Activated B cell treated with CpG ODN at 0.5 μM for 24 hours (primary cell): ENCODE measurements at regions not wholly inside any gene's neighbourhood (a gene's known extent, or its start where the extent isn't known, plus 50 kb on each side); places are given as distances from the start of the nearest gene placed in this dataset.

ENCODE experiments used
- ATAC-seq: fragments of 200-7000 bp; cut with Tn5 transposase; one replicate; pipeline ENCODE4 v1.10.0; 2021; ENCODE audit warnings: low read depth, mild to moderate bottlenecking, moderate library complexity
- CTCF ChIA-PET: fragments of 350-600 bp; sonication (Branson Sonifier 250); formaldehyde crosslinking; loops from one replicate; lab custom pipeline; 2021; ENCODE audit warnings: antibody characterized with exemption; lab: Charles Lee
- POLR2A ChIA-PET: fragments of 350-600 bp; sonication (Branson Sonifier 250); formaldehyde crosslinking; loops from one replicate; lab custom pipeline; 2021; ENCODE audit warnings: antibody characterized with exemption; lab: Charles Lee
- DNase-seq: peaks from one replicate; pipeline ENCODE4 v3.0.0; 2022
- H3K27ac Mint-ChIP-seq: one replicate; pipeline ENCODE4 v1.8.0; 2020; ENCODE audit warnings: mixed read lengths
- H3K27me3 Mint-ChIP-seq: one replicate; pipeline ENCODE4 v1.8.0; 2021; ENCODE audit warnings: mixed read lengths
- H3K36me3 Mint-ChIP-seq: one replicate; pipeline ENCODE4 v1.8.0; 2021; ENCODE audit warnings: low read depth, mixed read lengths
- H3K4me1 Mint-ChIP-seq: one replicate; pipeline ENCODE4 v1.8.0; 2021; ENCODE audit warnings: mixed read lengths
- H3K4me3 Mint-ChIP-seq: one replicate; pipeline ENCODE4 v1.8.0; 2020; ENCODE audit warnings: mild to moderate bottlenecking, mixed read lengths
- H3K9me3 Mint-ChIP-seq: one replicate; pipeline ENCODE4 v1.8.0; 2020; ENCODE audit warnings: mixed read lengths
- intact Hi-C: fragments of 100-400 bp; cut with micrococcal nuclease; formaldehyde crosslinking; loops from one replicate; pipeline ENCODE4 v1.15.1; 2024
- TF ChIP-seq, protein P1 (sequence below): fragments of 200-600 bp; IDR thresholded peaks from one replicate; pipeline ENCODE4 v1.8.0; 2022; ENCODE audit warnings: antibody characterized with exemption, mild to moderate bottlenecking

- no peaks in the 10 kb centered on the region for H3K9me3 Mint-ChIP-seq
- H3K27ac Mint-ChIP-seq, result no peak overlapping the region
- intact Hi-C loops, result no loop called here
- peaks cover 2% of the 10 kb centered on the region for H3K27me3 Mint-ChIP-seq
- no peak for ATAC-seq
- DNase-seq, result no peak
- no peaks in the 10 kb centered on the region for H3K36me3 Mint-ChIP-seq
- H3K4me1 Mint-ChIP-seq, result no peaks in the 10 kb centered on the region
- POLR2A ChIA-PET, result no interaction called here
- CTCF ChIA-PET, result no interaction called here
- TF ChIP-seq, protein P1, sequence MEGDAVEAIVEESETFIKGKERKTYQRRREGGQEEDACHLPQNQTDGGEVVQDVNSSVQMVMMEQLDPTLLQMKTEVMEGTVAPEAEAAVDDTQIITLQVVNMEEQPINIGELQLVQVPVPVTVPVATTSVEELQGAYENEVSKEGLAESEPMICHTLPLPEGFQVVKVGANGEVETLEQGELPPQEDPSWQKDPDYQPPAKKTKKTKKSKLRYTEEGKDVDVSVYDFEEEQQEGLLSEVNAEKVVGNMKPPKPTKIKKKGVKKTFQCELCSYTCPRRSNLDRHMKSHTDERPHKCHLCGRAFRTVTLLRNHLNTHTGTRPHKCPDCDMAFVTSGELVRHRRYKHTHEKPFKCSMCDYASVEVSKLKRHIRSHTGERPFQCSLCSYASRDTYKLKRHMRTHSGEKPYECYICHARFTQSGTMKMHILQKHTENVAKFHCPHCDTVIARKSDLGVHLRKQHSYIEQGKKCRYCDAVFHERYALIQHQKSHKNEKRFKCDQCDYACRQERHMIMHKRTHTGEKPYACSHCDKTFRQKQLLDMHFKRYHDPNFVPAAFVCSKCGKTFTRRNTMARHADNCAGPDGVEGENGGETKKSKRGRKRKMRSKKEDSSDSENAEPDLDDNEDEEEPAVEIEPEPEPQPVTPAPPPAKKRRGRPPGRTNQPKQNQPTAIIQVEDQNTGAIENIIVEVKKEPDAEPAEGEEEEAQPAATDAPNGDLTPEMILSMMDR, result no peak
- no peak overlapping the region for H3K4me3 Mint-ChIP-seq
Measured at GRCh38 chr1:55530749-55531478, 315.8 kb upstream of the USP24 start.

DNA sequence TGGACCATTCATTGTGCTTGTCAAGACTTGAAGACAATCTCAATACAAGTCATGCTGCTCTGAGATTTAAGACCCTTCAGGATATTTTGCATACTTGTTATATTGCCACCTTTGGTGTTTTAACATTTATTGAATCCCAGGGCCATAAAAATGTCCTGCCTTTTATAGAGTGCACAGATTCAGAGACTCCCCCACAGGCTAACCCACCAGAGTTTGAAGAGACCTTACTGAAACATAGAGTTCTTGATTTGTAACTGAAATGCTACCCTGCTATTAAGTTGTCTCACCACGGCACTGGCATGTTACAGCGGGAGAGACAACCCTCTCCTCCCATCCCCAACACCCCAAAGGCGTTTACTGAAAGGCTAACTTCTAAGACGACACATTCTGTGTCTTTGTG lies 313.9 kb upstream of the USP24 start:
- H3K4me1 Mint-ChIP-seq, result no peaks in the 10 kb centered on the region
- TF ChIP-seq, protein P1, result no peak

GRCh38 chr1:55527831-55528230 lies 312.7 kb upstream of the USP24 start:
- intact Hi-C loops, result no loop called here
- DNase-seq (no peak), ATAC-seq (no peak)
- H3K4me1 Mint-ChIP-seq, result no peaks in the 10 kb centered on the region
- H3K4me3 Mint-ChIP-seq, result no peak overlapping the region
- POLR2A ChIA-PET, result no interaction called here
- no peak overlapping the region for H3K27ac Mint-ChIP-seq
- CTCF ChIA-PET, result no interaction called here
- no peaks in the 10 kb centered on the region for H3K36me3 Mint-ChIP-seq
- peaks cover 2% of the 10 kb centered on the region for H3K27me3 Mint-ChIP-seq
- TF ChIP-seq, protein P1, result no peak
- H3K9me3 Mint-ChIP-seq, result no peaks in the 10 kb centered on the region

More for the DNA sequence above, 313.9 kb upstream of the USP24 start:
- DNase-seq, result no peak
- no peak overlapping the region for H3K27ac Mint-ChIP-seq
- intact Hi-C loops, result no loop called here
- H3K36me3 Mint-ChIP-seq, result no peaks in the 10 kb centered on the region
- H3K27me3 Mint-ChIP-seq, result peaks cover 2% of the 10 kb centered on the region
- no peaks in the 10 kb centered on the region for H3K9me3 Mint-ChIP-seq
- CTCF ChIA-PET, result no interaction called here
- POLR2A ChIA-PET, result no interaction called here
- no peak for ATAC-seq
- H3K4me3 Mint-ChIP-seq, result no peak overlapping the region

GRCh38 chr1:55526716-55527115 lies 311.6 kb upstream of the USP24 start:
- Mint-ChIP-seq H3K27me3 (peaks cover 2% of the 10 kb centered on the region), H3K4me3 (no peak overlapping the region), H3K36me3 (no peaks in the 10 kb centered on the region), H3K27ac (no peak overlapping the region), H3K9me3 (no peaks in the 10 kb centered on the region), H3K4me1 (no peaks in the 10 kb centered on the region)
- ChIA-PET POLR2A (no interaction called here), CTCF (no interaction called here)
- TF ChIP-seq, protein P1, result no peak
- no peak for DNase-seq
- ATAC-seq, result no peak
- intact Hi-C loops, result no loop called here

GRCh38 chr1:55524006-55524405 lies 308.8 kb upstream of the USP24 start:
- no peak overlapping the region for H3K27ac Mint-ChIP-seq
- intact Hi-C loops, result no loop called here
- H3K4me3 Mint-ChIP-seq, result no peak overlapping the region
- DNase-seq (no peak), ATAC-seq (no peak)
- H3K4me1 Mint-ChIP-seq, result no peaks in the 10 kb centered on the region
- TF ChIP-seq, protein P1, result no peak
- H3K9me3 Mint-ChIP-seq, result no peaks in the 10 kb centered on the region
- peaks cover 2% of the 10 kb centered on the region for H3K27me3 Mint-ChIP-seq
- H3K36me3 Mint-ChIP-seq, result no peaks in the 10 kb centered on the region
- ChIA-PET CTCF (no interaction called here), POLR2A (no interaction called here)
